ENCODE measurements at regions not wholly inside any gene's neighbourhood (a gene's known extent, or its start where the extent isn't known, plus 50 kb on each side); places are given as distances from the start of the nearest gene placed in this dataset.
A peak's percentile ranks its signal among the peaks of the same experiment; 100 is the strongest.

- H3K36me3 ChIP-seq (ENCODE audit: control insufficient read depth in 2 of 4, insufficient read depth in 4 of 4, low read length in 3 of 4): no peaks in the 10 kb centered on the region
- H3K27me3 ChIP-seq (replicated peaks in 1 of 4; ENCODE audit: control insufficient read depth in 3 of 4, extremely low read depth in 1 of 4, insufficient read depth in 3 of 4, low read length in 3 of 4): peaks cover 0 to 1% (median 0%) of the 10 kb centered on the region in 4 experiments; a peak in 1 of 7 replicates
- no peak overlapping the region for H2AK5ac ChIP-seq (ENCODE audit: low read depth, low read length)
- H2BK120ac ChIP-seq (replicated peaks; ENCODE audit: low read depth, low read length): no peak overlapping the region
- DNase-seq (ENCODE audit: low read depth in 1 of 2, low spot score in 2 of 2) (no peak), FAIRE-seq (no peak)
- no peak overlapping the region for H3K4ac ChIP-seq (replicated peaks; ENCODE audit: insufficient read length, low read depth, low read length)
- H2BK5ac ChIP-seq (ENCODE audit: low read depth, low read length): no peak overlapping the region
- H2AFZ ChIP-seq (ENCODE audit: low read length): 0 out of 2 replicates have a peak overlapping the region, but pooled peaks have one; percentile 9
- no peak overlapping the region for H3K27ac ChIP-seq (ENCODE audit: low read depth, low read length)
- H3K79me1 ChIP-seq (ENCODE audit: low read depth, low read length): no peaks in the 10 kb centered on the region
- no peak overlapping the region for H4K5ac ChIP-seq (ENCODE audit: insufficient read length, low read depth, low read length)
- H3K56ac ChIP-seq (replicated peaks; ENCODE audit: insufficient read length, low read depth, low read length): no peak overlapping the region
- no peak overlapping the region for H3K9ac ChIP-seq (replicated peaks in 1 of 4; ENCODE audit: extremely low read depth in 1 of 4, low read depth in 3 of 4, low read length in 3 of 4)
- no peak overlapping the region for H3K18ac ChIP-seq (ENCODE audit: extremely low read depth, low read length)
- no peaks in the 10 kb centered on the region; a peak in 1 of 4 replicates for H3K9me3 ChIP-seq (ENCODE audit: insufficient read depth in 2 of 2, low read depth in 1 of 2, low read length in 1 of 2)
- H3K79me2 ChIP-seq (ENCODE audit: control insufficient read depth in 1 of 2, insufficient read depth in 2 of 2, low read length in 2 of 2): no peaks in the 10 kb centered on the region
- H2BK12ac ChIP-seq (ENCODE audit: low read depth, low read length): no peak overlapping the region
- no peak overlapping the region for H3K4me2 ChIP-seq (ENCODE audit: insufficient read depth in 1 of 2, low read depth in 2 of 2, low read length in 2 of 2)
- H4K91ac ChIP-seq (replicated peaks; ENCODE audit: insufficient read length, low read length): no peak overlapping the region
- H3K23ac ChIP-seq (ENCODE audit: insufficient read length): no peak overlapping the region
- H3K14ac ChIP-seq (ENCODE audit: insufficient read length): no peak overlapping the region
- no peak overlapping the region for H2BK20ac ChIP-seq (ENCODE audit: low read length)
- H2BK15ac ChIP-seq (ENCODE audit: low read length): no peak overlapping the region
- H3K23me2 ChIP-seq (ENCODE audit: low read depth, low read length): no peaks in the 10 kb centered on the region
- H4K8ac ChIP-seq (ENCODE audit: extremely low read depth, insufficient read depth, low read length): no peak overlapping the region
- H3K4me3 ChIP-seq (ENCODE audit: extremely low read depth in 1 of 4, insufficient read depth in 2 of 4, low read depth in 3 of 4, low read length in 4 of 4): no peak overlapping the region
- H4K20me1 ChIP-seq (replicated peaks in 1 of 2; ENCODE audit: control insufficient read depth in 1 of 2, insufficient read depth in 2 of 2, low read length in 2 of 2): no peaks in the 10 kb centered on the region
- ChIA-PET CTCF (ENCODE audit: partially characterized antibody) (interaction anchor here (0.7 to 0.9 kb wide), 4 partner anchors 10 to 366 kb away, joined by 3 to 5 read pairs (median 4); no protein-coding TSS in a partner anchor), POLR2A (ENCODE audit: partially characterized antibody) (interaction anchor here (0.6 kb wide), 1 partner anchor 50 kb away, joined by 3 read pairs; no protein-coding TSS in a partner anchor)
- no peaks in the 10 kb centered on the region for H3K4me1 ChIP-seq (replicated peaks in 1 of 4; ENCODE audit: control insufficient read depth in 3 of 4, insufficient read depth in 4 of 4, low read length in 3 of 4)
- TF ChIP-seq JUN (IDR thresholded peaks at IDR 0.05; ENCODE audit: low read depth, low read length) (no peak), TAF7 (optimal IDR thresholded peaks at IDR 0.05; ENCODE audit: borderline replicate concordance, low read depth, low read length) (no peak), CBX8 (IDR thresholded peaks at IDR 0.05; ENCODE audit: borderline replicate concordance, low read depth, low read length) (no peak), HDAC6 (IDR thresholded peaks at IDR 0.05; ENCODE audit: low read depth, low read length) (no peak), SP4 (IDR thresholded peaks at IDR 0.05; ENCODE audit: low read length) (no peak), FOSL1 (IDR thresholded peaks at IDR 0.05; ENCODE audit: insufficient read depth, low read depth, low read length) (no peak), MAFK (IDR thresholded peaks at IDR 0.05; ENCODE audit: low read depth, low read length) (no peak), SRF (IDR thresholded peaks at IDR 0.05; ENCODE audit: low read depth, low read length) (no peak), SIN3A (conservative IDR thresholded peaks at IDR 0.05 in 1 of 2, IDR thresholded peaks at IDR 0.05 in 1 of 2; ENCODE audit: low read depth in 1 of 2, low read length in 2 of 2) (no peak), RAD21 (IDR thresholded peaks at IDR 0.05 in 1 of 2, conservative IDR thresholded peaks at IDR 0.05 in 1 of 2; ENCODE audit: low read depth in 2 of 2, low read length in 2 of 2) (0 out of 4 replicates have a peak, but pooled peaks of 1 of the 2 experiments have one; percentile 1), JUND (IDR thresholded peaks at IDR 0.05; ENCODE audit: low read length) (0 out of 2 replicates have a peak, but pooled peaks have one; percentile 23), NANOG (IDR thresholded peaks at IDR 0.05; ENCODE audit: insufficient read depth, low read depth, low read length, poor library complexity, severe bottlenecking) (no peak), SP1 (IDR thresholded peaks at IDR 0.05; ENCODE audit: low read depth, low read length) (no peak), CHD1 (IDR thresholded peaks at IDR 0.05; ENCODE audit: low read depth, low read length) (no peak), RXRA (IDR thresholded peaks at IDR 0.05; ENCODE audit: insufficient read depth, low read depth, low read length) (no peak)
Measured at GRCh38 chr3:152109038-152109437, 159.7 kb upstream of the MBNL1 start.
